Inferior parietal cortex (tissue), 1 donor: ENCODE measurements at regions not wholly inside any gene's neighbourhood (a gene's known extent, or its start where the extent isn't known, plus 50 kb on each side); places are given as distances from the start of the nearest gene placed in this dataset.

Experiments used
- DNase-seq: peaks from one replicate; pipeline ENCODE4 v3.0.0-alpha.2; 2016; ENCODE audit errors: extremely low spot score

DNA sequence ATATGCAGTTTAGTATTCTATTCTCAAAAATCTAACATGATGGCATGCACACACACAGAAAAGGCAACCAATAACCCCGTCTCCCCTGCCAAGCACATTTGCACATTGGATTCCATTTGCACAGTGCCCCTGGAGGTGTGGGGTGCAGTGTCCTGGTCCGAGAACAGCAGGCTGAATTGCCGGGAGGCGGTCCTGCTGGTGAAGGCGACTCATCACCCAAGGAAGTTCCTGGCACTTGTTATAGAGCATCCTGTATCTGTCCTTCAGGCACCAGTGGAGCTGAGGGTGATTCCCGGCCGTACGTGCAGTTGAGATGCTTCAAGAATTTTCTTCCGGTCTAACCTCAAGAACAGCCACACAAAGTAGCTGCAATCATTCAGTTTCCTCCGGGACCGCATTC lies 73.0 kb upstream of the RAB12 start:
- DNase-seq: no peak

DNA sequence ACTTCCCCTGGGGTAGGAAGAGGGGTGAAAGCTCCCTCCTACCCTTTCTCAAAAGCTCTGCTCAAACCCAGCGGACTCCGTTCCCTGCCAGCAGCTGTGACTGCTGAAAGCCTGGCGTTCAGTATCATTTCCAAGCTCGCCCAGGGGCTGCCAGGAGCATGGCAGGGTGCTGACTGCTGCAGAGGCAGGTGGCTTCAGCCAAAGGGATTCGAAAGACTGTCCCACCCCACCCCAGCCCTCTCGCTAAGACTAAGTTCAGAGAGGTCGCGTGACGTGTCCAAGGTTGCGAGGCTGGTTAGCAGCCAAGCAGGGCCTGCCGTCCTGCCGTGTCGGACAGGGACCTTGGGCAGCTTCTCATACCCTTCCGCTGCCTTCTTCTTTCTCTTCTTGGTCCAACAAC lies 72.3 kb upstream of the RAB12 start:
- DNase-seq: no peak

- no peak for DNase-seq
Observed at GRCh38 chr18:8537400-8537799, 71.8 kb upstream of the RAB12 start.

GRCh38 chr18:8538935-8539334 lies 70.3 kb upstream of the RAB12 start:
- no peak for DNase-seq

- no peak for DNase-seq
Observed at GRCh38 chr18:8546677-8547076, 62.6 kb upstream of the RAB12 start.

DNA sequence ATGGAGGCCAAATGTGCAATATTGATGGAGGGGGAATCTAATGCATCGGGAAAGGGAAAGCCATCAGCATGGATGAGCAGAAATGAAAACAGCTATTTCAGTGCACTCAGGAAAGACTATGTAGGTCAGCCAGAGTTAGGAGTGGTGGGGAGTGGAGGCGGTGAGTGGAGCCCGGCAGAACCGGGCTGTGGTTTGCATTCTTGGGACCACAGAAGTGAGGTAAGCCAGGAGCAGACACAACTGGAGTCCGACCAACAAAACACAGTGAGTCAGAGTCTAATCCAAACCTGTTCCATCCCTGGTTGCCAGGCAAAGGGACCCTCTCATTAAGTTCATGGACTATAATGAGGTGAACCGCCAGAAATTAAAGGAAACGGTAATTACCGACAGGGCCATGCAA lies 61.1 kb upstream of the RAB12 start:
- DNase-seq: no peak

DNA sequence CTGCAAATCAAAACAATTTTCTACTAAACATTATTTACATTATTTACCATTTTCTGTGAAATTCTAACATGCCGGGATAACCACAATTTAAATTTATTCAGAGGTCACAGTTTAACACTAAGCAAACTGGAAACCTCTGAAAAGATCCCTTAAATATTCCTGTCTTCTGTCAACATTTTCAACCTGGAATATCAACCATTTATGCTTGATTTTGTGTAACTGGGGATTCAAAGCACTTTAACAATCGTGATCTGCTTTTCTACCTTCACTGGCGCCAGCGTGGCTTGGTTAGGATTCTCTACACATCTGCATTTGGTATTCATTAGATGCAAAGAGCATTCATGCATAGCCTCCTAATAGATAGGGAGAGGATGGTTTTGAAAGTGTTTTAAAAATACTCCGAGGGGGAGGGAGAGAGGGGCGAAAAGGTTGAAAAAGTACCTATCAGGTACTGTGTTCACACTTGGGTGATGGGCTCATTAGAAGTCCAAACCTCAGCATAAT lies 59.9 kb upstream of the RAB12 start:
- DNase-seq: no peak

DNA sequence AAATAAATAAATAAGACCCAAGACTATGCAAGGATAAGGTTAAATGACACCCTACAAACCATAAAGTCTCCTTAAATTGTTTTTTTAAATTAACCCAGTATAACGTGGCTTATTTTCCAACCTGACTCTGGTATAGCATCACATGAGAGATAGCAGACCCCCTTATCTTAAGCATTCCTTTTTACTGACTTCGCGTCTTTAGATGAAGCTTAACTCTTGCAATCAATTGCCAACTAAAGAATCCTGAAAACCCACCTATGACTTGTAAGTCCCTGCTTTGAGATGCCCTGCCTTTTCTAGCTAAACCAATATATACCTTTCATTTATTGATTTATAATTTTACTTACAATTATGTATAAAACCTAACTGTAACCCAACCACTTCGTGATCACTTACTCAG lies 57.1 kb upstream of the RAB12 start:
- DNase-seq: no peak

GRCh38 chr18:8554354-8554753 lies 54.9 kb upstream of the RAB12 start:
- no peak for DNase-seq

GRCh38 chr18:8556424-8556823 lies 52.8 kb upstream of the RAB12 start:
- DNase-seq: no peak
